GM23338 (cell line): ENCODE measurements at regions not wholly inside any gene's neighbourhood (a gene's known extent, or its start where the extent isn't known, plus 50 kb on each side); places are given as distances from the start of the nearest gene placed in this dataset.

ENCODE experiments used
- CREB1 ChIP-seq: fragments of 250-450 bp; sonication (Bioruptor Pico); IDR thresholded peaks from 2 replicates; pipeline ENCODE4 v1.5.0; 2020; ENCODE audit warnings: low read depth, mild to moderate bottlenecking, moderate library complexity
- CTCF ChIP-seq, 2 experiments: fragments of 200-600 bp in 1 of 2; sonication (generic) in 1 of 2; conservative IDR thresholded peaks; 2 replicates each; pipeline versions ENCODE4 v1.5.1 to v1.6.1; 2016 to 2017; ENCODE audit warnings: antibody characterized with exemption in 2 of 2, low read depth in 2 of 2, mild to moderate bottlenecking in 2 of 2, moderate library complexity in 1 of 2
- ETS1 ChIP-seq: IDR thresholded peaks from 2 replicates; pipeline ENCODE4 v1.6.1; 2016; ENCODE audit warnings: antibody characterized with exemption
- EZH2 ChIP-seq: fragments of 200-600 bp; sonication (generic); IDR thresholded peaks from one replicate; pipeline ENCODE4 v1.8.0; 2017; ENCODE audit warnings: antibody characterized with exemption, mild to moderate bottlenecking, low read depth; ENCODE audit not compliant: unreplicated experiment
- EZH2phosphoT487 ChIP-seq: fragments of 200-600 bp; sonication (generic); IDR thresholded peaks from one replicate; pipeline ENCODE4 v1.8.1; 2018; ENCODE audit warnings: antibody characterized with exemption; ENCODE audit not compliant: unreplicated experiment
- JUNB ChIP-seq: IDR thresholded peaks from one replicate; pipeline ENCODE4 v1.6.1; 2016; ENCODE audit warnings: antibody characterized with exemption; ENCODE audit not compliant: unreplicated experiment
- NANOG ChIP-seq: IDR thresholded peaks from 2 replicates; pipeline ENCODE4 v1.6.1; 2016; ENCODE audit warnings: antibody characterized with exemption, borderline replicate concordance
- POLR2AphosphoS5 ChIP-seq: IDR thresholded peaks from 2 replicates; pipeline ENCODE4 v1.6.1; 2016; ENCODE audit warnings: antibody characterized with exemption, low read depth
- ZNF114 ChIP-seq: fragments of 250-450 bp; sonication (Bioruptor Pico); IDR thresholded peaks from 2 replicates; pipeline ENCODE4 v1.5.0; 2020; ENCODE audit warnings: mild to moderate bottlenecking, moderate library complexity
- ZNF331 ChIP-seq: fragments of 250-450 bp; sonication (Bioruptor Pico); IDR thresholded peaks from 2 replicates; pipeline ENCODE4 v1.5.0; 2020; ENCODE audit warnings: low read depth, mild to moderate bottlenecking, moderate library complexity
- ZNF462 ChIP-seq: fragments of 250-450 bp; sonication (Bioruptor Pico); IDR thresholded peaks from 2 replicates; pipeline ENCODE4 v1.5.0; 2020; ENCODE audit warnings: mild to moderate bottlenecking, moderate library complexity
- TF ChIP-seq, protein P1 (sequence below): IDR thresholded peaks from one replicate; pipeline ENCODE4 v1.6.1; 2018; ENCODE audit warnings: antibody characterized with exemption; ENCODE audit not compliant: unreplicated experiment

DNA sequence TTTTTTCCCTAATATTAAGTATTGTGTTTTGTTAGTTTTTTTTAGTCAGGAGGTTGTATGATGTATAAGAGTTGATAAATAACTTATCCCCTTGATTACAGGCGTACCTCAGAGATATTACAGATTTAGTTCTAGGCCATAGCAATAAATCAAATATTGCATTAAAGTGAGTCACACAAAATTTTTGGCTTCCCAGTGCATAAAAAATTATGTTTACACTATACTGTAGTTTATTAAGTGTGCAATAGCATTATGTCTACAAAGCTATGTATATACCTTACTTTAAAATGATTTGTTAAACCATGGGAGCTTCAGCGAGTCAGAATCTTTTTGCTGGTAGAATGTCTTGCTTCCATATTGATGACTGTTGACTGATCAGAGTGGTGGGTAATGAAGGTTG lies 1180.6 kb upstream of the CDH18 start:
- TF ChIP-seq EZH2phosphoT487: no peak
- TF ChIP-seq CREB1 (CRISPR knock-in tag): no peak
- TF ChIP-seq EZH2: no peak
- TF ChIP-seq CTCF (conservative IDR thresholded peaks at IDR 0.05; ENCODE audit: low read depth in 2 of 2): no peak
- no peak for TF ChIP-seq POLR2AphosphoS5
- TF ChIP-seq, protein P1, sequence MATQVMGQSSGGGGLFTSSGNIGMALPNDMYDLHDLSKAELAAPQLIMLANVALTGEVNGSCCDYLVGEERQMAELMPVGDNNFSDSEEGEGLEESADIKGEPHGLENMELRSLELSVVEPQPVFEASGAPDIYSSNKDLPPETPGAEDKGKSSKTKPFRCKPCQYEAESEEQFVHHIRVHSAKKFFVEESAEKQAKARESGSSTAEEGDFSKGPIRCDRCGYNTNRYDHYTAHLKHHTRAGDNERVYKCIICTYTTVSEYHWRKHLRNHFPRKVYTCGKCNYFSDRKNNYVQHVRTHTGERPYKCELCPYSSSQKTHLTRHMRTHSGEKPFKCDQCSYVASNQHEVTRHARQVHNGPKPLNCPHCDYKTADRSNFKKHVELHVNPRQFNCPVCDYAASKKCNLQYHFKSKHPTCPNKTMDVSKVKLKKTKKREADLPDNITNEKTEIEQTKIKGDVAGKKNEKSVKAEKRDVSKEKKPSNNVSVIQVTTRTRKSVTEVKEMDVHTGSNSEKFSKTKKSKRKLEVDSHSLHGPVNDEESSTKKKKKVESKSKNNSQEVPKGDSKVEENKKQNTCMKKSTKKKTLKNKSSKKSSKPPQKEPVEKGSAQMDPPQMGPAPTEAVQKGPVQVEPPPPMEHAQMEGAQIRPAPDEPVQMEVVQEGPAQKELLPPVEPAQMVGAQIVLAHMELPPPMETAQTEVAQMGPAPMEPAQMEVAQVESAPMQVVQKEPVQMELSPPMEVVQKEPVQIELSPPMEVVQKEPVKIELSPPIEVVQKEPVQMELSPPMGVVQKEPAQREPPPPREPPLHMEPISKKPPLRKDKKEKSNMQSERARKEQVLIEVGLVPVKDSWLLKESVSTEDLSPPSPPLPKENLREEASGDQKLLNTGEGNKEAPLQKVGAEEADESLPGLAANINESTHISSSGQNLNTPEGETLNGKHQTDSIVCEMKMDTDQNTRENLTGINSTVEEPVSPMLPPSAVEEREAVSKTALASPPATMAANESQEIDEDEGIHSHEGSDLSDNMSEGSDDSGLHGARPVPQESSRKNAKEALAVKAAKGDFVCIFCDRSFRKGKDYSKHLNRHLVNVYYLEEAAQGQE: no peak
- no peak for TF ChIP-seq ETS1
- no peak for TF ChIP-seq JUNB
- no peak for TF ChIP-seq NANOG
- TF ChIP-seq ZNF462 (CRISPR knock-in tag): no peak
- no peak for TF ChIP-seq ZNF114 (CRISPR knock-in tag)
- no peak for TF ChIP-seq ZNF331 (CRISPR knock-in tag)
